PC-9 (cell line): ENCODE measurements at regions not wholly inside any gene's neighbourhood (a gene's known extent, or its start where the extent isn't known, plus 50 kb on each side); places are given as distances from the start of the nearest gene placed in this dataset.

Experiments
- EZH2 ChIP-seq: fragments of 200-600 bp; sonication (generic); IDR thresholded peaks from 2 replicates; pipeline ENCODE4 v1.8.0; 2017; ENCODE audit warnings: antibody characterized with exemption, low read depth
- TF ChIP-seq, protein P1 (sequence below): fragments of 200-600 bp; sonication (generic); conservative IDR thresholded peaks from 2 replicates; pipeline ENCODE4 v1.6.1; 2017; ENCODE audit warnings: mixed run types, antibody characterized with exemption, mild to moderate bottlenecking, moderate library complexity

- TF ChIP-seq, protein P1, sequence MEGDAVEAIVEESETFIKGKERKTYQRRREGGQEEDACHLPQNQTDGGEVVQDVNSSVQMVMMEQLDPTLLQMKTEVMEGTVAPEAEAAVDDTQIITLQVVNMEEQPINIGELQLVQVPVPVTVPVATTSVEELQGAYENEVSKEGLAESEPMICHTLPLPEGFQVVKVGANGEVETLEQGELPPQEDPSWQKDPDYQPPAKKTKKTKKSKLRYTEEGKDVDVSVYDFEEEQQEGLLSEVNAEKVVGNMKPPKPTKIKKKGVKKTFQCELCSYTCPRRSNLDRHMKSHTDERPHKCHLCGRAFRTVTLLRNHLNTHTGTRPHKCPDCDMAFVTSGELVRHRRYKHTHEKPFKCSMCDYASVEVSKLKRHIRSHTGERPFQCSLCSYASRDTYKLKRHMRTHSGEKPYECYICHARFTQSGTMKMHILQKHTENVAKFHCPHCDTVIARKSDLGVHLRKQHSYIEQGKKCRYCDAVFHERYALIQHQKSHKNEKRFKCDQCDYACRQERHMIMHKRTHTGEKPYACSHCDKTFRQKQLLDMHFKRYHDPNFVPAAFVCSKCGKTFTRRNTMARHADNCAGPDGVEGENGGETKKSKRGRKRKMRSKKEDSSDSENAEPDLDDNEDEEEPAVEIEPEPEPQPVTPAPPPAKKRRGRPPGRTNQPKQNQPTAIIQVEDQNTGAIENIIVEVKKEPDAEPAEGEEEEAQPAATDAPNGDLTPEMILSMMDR: no peak
- no peak for TF ChIP-seq EZH2
These were observed 111.6 kb downstream of the MAGEB17 start for GRCh38 chrX:16278927-16279326.
